NB4 (cell line): ENCODE measurements at regions not wholly inside any gene's neighbourhood (a gene's known extent, or its start where the extent isn't known, plus 50 kb on each side); places are given as distances from the start of the nearest gene placed in this dataset.

ENCODE experiments used
- POLR2A ChIP-seq: IDR thresholded peaks from 2 replicates; pipeline ENCODE4 v1.6.1; 2011; ENCODE audit warnings: mild to moderate bottlenecking; ENCODE audit not compliant: insufficient read length; ENCODE audit errors: extremely low read depth
- TF ChIP-seq, protein P1 (sequence below): IDR thresholded peaks from one replicate; pipeline ENCODE4 v1.5.1; 2012; ENCODE audit warnings: low read depth, low read length
- TF ChIP-seq, protein P2 (sequence below): IDR thresholded peaks from 2 replicates; pipeline ENCODE4 v1.6.1; 2011; ENCODE audit warnings: low read depth, low read length

DNA sequence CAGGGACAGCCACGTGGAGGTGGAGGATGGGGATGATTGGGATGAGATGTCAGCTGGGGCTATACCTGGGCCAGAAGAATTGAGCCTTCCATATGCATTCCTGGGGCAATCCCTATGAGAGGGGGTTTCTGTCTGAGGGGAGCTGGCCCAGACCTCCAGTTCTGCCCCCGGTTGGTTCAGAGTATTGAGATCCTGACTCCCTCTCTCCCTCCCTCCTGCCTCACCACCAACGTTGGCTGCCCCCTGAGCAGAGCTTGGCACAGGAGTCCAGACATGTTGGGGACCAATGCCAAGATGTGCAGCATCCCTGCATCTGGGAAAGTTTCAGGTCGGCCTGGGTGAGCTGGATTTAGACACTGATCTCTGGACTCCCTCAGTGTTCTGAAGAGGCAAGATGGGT, 575.2 kb upstream of the MKI67 start:
- TF ChIP-seq, protein P1, sequence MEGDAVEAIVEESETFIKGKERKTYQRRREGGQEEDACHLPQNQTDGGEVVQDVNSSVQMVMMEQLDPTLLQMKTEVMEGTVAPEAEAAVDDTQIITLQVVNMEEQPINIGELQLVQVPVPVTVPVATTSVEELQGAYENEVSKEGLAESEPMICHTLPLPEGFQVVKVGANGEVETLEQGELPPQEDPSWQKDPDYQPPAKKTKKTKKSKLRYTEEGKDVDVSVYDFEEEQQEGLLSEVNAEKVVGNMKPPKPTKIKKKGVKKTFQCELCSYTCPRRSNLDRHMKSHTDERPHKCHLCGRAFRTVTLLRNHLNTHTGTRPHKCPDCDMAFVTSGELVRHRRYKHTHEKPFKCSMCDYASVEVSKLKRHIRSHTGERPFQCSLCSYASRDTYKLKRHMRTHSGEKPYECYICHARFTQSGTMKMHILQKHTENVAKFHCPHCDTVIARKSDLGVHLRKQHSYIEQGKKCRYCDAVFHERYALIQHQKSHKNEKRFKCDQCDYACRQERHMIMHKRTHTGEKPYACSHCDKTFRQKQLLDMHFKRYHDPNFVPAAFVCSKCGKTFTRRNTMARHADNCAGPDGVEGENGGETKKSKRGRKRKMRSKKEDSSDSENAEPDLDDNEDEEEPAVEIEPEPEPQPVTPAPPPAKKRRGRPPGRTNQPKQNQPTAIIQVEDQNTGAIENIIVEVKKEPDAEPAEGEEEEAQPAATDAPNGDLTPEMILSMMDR, result no peak
- TF ChIP-seq POLR2A, result no peak
- TF ChIP-seq, protein P2, sequence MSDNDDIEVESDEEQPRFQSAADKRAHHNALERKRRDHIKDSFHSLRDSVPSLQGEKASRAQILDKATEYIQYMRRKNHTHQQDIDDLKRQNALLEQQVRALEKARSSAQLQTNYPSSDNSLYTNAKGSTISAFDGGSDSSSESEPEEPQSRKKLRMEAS, result no peak
